ENCODE measurements at regions not wholly inside any gene's neighbourhood (a gene's known extent, or its start where the extent isn't known, plus 50 kb on each side); places are given as distances from the start of the nearest gene placed in this dataset.
"Not testable (repeated sequence)": the region's sequence is repeated elsewhere in the genome, so short reads cannot be mapped to it uniquely, and the experiment has no call there.

DNA sequence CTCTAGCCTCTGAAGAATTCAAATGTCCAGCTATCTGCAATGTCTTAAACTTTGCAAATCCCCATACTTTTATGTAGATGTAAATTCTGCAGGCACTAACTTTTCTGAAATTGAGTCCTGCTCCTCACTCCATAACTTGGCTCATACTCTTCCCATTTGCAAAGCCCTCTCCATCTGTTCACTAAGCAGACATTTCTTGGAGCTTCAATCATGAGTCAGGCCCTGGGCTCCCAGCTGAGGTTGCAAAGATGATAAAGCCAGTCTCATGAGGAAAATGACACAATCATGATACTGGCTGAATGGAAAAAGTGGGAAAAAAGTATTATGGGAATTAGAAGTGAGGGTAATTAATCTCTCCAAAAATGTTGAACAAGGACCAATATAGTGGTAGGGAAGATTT is 507.6 kb downstream of the NR2F2 start:
- no peak for DNase-seq

DNA sequence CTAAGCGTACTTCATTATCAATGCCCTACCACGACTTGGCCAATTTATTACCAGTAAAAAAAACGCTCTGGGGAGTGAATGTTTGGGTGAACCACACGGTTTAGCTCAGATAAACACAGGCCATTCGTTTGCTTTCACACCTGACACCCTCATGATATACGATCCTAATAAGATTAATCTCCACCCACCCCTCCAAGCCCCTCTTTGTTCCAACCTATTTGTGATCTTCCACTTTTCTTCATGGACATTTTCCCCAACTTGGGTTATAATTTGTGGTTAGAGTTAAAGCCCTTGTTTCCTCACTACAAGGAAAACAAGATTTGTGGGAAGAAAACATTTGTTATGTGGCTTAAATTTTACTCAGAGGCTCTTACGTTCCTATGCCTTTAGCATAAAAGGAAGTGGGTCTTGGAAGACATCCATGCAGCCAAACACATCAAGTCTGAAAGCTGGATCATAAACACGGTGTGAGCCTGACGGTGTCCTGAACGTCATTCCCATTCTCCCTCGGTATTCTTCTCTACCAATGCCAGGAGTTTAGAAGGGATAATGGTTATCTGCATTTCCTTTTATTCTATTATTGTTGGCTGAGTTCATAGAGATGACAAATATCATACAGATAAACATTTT is 518.9 kb downstream of the NR2F2 start:
- DNase-seq: no peak

DNA sequence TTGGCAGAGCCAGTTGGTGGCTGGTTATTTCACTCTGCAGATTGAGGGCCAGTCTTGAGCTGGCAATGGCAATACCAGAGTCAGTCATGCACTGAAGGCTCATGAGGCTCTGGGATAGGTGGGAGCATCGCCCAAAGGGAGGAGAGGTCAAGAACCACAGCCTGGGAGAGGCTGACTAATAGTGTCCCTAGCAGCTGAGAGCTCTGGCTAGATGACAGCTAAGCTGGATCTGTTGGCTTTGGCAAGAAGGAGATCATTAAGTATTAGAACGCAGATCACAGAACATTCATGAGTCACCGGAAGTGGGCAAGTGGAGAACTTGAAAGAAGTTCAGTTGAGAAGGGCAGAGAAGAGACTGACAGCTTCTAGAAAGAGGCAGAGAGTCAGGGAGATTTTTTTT is 521.1 kb downstream of the NR2F2 start:
- no peak for DNase-seq

DNA sequence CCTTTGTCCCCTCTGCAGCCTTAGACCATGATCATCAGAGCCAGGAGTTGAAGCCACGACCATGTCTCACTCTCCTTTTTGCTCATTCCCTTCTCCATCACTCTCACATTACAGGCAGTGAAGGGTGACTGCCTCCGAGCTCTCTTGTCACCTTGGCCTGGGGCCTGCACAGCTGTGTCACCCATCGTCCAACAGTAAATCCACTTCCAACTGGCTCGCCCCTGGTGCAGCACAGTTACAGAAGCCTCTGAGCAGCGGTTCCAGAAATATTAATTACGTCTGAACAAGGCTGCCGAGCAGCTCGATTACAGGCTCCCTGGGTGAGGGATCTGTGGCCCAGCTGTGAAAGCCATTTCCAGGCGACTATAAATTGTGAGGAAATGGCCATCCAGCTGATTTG is 528.2 kb downstream of the NR2F2 start:
- DNase-seq: no peak

DNA sequence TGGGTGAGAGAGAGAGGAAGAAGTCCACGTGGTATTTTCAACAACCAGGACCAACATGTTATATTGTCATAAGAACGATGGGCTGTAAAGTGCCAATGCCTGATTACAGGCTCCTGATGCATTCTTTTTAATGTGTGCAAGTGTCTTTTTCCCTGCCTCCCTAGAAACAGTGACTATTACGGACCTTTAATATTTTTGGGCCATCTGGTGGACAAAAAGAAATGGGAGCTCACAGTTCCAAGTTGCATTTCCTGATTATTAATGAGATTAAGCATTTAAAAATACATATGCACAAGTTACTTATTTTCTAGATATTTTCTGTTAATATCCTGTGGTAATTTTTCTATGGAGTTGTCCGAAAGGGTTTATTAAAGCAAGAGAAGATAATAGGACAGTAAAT is 530.2 kb downstream of the NR2F2 start:
- no peak for DNase-seq

DNA sequence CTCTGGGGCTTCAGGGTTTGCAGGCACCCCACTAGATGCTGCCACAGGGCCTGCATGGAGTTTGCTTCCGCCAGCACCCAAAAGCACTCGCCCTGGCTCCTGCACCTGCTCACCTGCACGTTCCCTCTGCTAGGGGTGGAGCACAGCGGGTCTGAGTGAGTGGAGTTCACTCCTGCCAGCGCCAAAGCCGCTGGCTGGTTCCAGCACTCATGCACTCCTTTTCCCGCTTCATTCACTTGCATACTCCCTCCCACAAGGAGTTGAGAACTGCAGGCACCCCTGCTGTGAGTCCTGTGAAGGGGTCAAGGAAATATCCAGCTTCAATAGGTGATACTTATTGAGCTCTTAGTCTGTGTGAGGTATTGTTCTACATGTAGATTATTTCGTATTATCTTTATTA is 537.5 kb downstream of the NR2F2 start:
- no peak for DNase-seq

DNA sequence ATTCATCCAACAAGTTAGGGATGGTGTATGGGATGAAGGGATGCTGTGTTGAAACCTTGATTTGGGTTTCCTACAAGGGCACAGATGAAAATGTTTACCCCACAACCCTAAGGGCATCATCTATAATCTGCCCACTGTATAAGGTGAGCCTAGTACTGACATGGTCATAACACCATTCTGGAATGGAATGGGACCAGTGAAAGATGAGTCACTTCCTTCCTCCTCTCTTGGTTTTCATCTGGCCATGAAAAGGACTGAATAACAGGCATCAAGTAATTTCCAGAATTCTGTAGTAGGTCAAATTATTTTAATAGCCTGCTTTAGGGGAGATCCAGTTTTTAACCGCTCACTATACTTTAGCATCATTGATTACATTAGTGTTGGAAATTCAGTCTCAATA is 538.6 kb downstream of the NR2F2 start:
- DNase-seq: no peak

DNA sequence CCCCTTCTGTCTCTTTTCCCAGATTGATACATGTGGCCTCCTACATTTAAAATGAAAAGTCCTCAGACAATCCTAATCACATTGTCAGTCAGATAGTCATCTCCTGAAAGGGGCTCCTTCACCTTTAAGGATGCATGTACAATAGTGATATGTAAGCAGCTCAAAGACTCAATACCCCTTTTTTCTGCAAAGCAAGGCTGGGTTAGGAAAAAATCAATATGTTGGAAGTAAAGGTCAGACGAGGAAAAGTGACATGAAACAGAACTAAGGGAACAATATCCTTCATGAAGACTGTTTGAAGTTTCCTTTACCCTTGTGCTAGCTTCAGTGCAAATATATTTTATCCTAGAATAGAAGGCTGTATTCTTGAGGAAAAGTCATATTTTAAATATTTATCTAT is 539.3 kb downstream of the NR2F2 start:
- no peak for DNase-seq

DNA sequence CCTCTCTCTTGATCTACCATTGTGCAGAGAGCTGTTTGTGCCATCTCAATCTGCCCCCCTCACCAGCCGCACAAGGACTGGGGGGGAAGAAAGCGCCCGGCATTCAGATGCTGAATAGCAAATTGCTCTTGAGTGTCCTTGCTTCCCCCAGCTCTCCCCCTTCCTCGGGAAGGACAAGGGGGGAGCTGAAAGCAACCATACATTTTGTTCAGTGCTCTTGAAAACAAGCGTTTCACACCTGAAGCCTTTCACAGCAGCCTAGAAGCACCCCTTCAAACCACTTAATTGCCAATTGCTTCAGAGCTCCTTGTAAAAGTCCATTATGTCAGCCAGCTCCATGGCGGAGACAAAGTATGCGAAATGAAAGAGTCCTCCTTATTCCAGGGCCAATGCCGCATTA is 540.1 kb downstream of the NR2F2 start:
- no peak for DNase-seq

DNA sequence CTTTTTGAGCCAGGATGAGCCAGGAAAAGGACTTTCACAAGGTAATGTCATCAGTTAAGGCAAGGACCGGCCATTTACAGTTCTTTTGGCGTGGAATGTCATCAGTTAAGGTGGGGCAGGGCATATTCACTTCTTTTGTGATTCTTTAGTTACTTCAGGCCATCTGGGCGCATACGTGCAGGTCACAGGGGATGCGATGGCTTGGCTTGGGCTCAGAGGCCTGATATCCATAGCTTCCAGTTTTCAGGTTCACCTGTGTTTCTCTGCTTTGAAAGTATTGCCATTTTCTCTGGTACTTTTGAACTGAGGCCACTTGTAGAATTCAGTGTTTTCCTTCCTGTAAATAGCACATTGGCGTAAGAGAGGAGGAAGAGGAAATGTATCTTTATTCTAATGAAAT is 546.9 kb downstream of the NR2F2 start:
- DNase-seq: not testable (repeated sequence)

DNA sequence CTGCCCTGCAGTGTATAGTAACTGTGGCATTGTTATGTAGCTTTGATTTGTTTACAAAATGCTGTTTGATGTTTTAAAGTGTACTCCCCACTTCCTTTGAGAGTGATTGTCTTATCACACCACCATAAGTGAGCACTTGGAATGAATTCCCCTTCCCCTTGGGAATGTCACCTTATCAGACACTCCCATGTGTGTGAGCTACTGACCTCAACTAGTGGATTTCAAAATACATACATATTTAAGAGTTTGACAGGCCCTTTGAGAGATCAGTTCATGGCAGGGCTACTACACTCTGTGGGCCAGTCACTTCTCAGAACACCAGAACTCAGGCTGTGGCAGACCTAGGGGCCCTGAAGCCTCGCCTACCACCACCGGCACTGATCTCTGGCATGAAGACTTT is 547.6 kb downstream of the NR2F2 start:
- DNase-seq: no peak

DNA sequence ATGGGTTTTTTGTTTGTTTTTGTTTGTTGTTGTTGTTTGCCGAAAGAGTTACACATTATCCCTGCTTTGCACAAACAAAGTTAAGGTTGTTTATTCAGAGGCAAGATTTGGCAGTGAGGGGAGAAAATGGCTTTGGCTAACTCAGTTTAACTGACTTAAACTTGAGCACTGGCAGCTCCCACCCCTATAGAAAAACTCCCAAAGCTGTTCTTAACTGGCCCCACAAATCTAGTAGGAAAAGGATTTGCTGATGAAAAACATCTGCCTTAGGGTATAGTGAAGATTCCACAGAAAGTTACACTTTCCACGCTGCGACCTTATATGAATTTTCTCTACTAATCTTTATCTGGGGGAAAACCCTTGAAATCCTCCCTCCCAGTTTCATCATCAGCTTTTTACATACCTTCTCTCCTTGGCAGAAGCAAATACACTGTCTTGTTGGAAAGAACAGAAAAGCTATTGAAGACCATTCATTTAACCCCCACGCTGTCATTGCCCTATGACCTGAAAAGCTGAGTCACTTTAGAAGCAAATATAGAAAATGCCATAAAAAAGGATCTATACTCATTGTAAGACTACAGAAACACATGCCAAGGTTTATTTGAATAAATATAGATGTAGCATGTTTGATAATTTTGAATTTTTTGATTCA is 551.7 kb downstream of the NR2F2 start:
- no peak for DNase-seq

DNA sequence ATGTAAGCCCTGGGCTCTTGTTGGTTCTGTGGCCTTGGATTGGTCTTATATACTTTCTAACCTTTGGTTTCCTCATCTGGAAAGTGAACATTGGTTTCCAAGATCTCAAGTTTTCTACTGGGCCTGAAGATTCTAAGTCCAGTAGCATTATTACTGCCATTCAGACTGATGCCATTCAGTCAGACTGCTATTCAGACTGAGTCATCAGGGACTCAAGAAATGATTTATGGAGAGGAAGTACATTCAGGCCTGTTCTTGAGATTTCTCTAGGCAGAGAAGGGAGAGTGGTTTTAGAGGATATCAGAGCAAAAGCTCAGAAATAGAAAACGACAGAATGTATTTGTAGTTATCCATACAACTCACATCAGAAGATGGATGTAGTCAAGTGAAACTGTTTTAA is 557.2 kb downstream of the NR2F2 start:
- DNase-seq: no peak

DNA sequence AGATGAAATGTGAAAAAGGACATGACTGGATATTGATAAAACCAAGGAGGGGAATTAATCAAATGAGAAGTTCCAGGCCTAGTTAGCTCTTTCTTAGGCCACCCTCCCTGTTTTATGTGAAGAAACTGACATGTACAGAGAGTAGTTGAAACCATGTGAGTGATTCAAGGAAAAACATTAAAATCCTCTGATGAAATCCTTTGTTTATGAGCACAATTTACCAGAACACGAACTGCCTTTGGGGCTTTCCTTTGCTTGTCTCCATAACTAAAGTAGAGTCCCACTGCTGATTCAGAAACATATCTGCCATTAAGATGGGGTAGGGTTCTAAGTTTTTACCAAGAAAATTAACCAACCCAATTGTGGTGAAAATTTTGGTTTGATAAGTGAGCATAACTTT is 558.3 kb downstream of the NR2F2 start:
- DNase-seq: no peak

DNA sequence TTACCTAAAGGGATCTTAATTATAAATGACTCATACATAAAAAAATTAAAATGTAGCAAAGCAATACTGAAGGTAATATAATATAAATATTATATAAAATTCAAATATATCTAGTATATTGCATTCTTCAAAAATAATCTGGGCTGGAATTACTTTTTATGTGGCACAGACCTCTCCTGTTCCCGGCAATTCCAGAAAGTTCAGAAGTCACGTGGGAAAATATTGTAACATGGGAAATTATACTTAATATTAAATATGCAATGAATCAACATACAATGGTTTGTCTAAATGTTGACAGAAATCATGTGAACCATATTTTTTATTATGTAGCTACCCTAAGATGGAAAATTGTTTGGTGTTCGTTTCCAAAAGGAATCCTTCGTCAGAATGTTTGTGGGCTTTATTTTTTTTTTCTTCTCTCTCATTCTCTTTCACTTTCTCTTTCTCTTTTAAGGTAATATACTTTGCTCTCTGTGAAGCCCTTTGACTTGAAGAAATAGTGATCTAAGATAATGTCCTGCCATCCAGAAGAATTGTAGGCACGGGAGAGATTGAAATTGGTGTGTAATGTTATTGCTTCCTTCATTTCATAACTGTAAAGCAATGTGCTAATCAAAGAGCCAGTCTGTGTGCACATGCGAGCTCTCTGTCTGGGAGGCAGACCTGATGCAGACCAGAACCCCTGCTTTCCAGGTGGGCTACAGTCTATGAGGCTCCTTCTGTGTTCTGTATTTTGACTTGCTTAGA is 559.4 kb downstream of the NR2F2 start:
- no peak for DNase-seq

DNA sequence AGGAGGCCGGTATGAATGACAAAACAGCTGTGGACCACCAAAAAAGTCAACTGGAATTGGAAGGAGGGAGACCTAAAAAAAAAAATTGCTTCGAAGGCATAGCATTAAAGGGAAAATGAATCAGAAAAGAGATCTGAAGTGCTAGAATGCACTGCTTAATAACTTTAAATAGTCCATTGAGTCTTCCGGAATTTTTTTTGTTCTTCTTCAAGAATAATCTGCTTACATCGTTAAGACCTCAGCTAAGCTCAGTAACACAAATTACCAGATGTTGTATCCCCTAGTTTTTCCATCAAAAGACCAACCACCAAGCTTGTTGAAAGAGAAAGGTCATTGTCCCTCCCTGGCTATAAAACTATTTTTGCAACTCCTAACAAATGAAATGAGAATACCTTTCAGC is 560.5 kb downstream of the NR2F2 start:
- no peak for DNase-seq

DNA sequence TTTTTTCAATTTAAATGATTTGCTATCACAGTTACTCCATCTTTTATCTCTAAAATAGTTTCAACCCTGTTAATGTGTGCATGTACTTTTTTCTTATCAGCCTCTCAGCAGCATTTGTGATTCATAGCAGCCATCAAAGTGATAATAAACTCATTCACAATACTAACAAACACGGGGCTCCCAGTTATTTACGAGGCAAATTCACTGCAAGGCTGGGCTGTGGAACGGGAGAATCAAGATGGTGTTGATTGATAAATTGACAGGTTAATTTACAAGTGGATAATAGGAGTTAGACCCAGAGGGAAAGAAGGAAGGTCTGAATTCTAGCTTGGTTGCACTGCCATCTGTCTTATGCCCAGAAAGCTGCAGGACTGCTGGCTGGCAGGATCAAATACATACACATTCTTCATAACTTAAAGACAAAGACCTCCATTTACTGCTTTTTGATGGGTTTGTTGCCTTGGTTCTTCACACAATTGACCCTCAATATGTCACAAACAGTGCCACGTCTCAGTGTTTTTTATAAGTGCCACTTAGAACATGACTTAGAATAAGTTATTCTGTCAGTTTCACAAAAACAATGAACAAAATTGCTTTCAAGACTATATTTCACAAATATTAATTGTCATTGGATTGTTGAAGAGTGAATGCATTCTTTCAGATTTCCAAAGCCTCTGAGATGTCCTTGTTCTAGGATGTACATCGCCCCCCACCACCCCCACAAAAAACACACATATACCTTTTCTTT is 562.8 kb downstream of the NR2F2 start:
- DNase-seq: no peak

DNA sequence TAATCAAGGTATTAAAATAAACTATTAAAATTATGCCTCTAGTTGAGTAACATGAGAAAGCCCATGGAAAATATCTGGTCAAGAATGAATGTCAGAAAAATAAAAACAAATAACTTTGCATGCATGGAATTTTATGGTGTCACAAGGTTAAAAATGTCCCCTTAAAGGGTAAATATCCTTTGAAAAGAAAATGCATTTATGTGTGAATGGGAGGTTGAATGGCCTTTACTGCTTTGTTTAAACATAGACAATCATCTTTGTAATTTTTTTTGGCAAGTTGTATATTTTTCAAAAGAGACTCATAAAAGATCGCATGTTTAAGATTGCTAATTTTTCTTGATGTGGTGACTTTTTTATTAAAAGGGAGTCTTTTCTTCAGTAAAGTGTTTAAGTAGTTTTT is 564.2 kb downstream of the NR2F2 start:
- no peak for DNase-seq

DNA sequence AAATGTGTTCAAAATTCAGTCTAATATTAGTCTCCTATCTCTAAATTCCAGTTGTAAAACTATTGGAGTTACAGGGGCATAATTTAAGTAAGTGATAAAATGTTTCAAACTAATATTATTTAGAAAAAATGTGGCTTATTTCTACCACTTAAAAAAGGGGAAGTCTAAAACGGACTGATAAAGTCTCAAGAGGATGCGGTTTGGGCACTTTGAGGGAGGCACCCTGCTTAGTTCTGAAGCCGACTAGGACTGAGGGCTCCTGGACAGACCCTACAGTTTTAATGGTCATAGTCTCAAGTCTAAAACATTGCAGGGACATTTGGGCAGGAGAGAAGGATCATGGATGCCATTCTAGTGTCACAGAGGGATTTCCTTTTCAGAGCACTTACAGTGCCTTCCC is 566.3 kb downstream of the NR2F2 start:
- DNase-seq: no peak

DNA sequence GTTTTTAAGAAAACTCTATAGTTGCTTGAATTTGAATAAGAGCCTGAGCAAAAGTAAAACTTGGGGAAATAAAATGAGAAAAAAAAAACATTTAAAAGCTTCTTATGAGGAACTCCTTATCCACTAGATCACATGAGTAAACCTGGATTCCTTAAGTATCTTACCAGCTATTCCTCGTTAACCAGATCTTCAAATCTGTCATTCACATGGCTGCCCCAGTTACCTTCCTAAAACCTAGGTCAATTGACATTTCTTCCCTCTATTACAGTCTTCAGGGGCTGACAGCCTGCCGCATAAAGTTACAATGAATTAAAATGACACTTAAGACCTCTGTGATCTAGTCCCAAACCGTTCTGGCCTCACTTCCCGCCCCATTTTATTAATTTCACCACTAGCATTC is 583.6 kb downstream of the NR2F2 start:
- DNase-seq: no peak

DNA sequence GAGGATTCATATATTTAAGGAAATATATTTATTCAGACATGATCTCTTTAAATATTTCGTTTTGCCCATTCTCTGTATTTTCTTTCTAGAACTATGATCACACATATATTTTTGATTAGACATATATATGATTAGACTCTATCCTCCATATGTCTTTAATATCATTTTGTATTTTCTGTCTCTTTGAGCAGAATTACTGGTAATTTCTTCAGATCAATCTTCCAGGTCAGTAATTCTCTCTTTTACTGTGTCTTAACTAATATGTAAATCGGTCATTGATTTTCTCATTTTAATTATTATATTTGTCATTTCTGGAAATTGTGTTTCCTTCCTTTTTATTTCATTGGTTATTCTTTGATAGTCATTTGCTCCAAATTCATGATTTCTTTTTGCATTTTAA is 586.2 kb downstream of the NR2F2 start:
- DNase-seq: no peak

DNA sequence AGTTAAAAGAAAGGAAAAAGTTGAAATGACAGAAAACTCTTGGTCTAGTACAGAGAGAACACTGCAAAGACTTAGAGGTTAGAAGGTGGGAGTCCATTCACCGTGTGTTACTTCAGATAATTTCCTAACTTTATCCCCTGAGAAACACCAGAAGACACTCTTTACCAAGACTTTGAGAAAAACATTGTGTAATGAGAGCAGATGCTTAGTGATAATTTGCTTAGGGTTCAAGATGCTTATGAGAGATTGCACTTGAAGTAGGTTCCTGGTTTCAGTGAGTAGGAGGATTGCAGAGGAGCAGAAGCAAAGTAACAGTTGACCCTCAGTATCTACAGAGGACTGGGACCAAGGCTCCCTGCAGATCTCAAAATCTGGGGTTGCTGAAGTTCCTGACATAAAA is 594.1 kb downstream of the NR2F2 start:
- no peak for DNase-seq

DNA sequence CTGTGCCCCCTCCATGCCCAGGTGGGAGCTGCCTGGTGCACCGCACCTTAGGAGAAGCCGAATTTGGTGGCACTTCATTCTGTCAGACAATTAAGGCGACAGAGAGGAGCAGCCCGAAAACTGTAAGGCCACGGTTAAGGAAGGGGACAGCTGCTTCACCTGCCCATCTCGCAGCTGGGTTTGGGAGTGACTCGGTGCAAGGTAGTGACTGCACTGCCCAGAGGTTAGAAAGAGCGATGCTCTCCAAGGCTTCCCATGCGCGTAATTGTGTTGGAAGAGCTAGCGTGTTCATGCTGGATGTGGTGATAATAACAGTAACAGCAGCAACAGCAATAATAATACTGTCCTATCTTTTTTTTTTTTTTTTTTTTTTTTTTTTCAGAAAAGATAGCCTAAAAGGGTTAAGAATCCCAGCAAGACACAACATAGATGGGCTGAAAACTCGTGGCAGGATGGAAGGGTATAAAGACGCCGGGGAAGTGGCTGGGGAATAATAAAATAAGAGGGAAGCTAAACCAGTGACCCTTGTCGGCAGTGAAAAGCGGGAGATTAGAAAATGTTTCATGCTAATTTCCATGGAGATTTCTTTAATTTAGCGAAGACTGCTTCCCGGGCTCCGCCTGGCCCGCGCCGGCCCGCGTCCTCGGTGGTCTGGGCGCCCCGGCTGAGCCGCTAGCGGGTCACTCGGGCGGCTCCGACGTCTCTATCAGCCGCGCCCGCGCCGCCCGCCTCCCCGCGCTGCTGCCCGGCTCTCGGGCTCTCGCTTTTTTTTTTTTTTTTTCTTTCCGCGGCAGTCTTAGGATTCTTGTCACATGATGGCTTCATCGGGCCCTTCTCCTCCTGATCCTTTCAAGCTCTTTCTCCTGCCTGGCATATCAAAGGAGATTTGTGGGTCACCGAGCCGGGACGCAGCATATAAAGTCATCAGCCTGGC is 617.1 kb downstream of the NR2F2 start:
- no peak for DNase-seq

All from stimulated activated CD4-positive, alpha-beta T cell treated with anti-CD3 and anti-CD28 coated beads, Interleukin-4, amount 100 ng/mL, for 4 hours (primary cell).